ENCODE measurements at regions not wholly inside any gene's neighbourhood (a gene's known extent, or its start where the extent isn't known, plus 50 kb on each side); places are given as distances from the start of the nearest gene placed in this dataset.
"Not testable (repeated sequence)": the region's sequence is repeated elsewhere in the genome, so short reads cannot be mapped to it uniquely, and the experiment has no call there.

GRCh38 chr6:151690768-151691562, 116.5 kb upstream of the ESR1 start:
- H3K4me3 ChIP-seq = peak overlapping the region; percentile 51
- TF ChIP-seq CTCF (IDR thresholded peaks at IDR 0.05) = no peak
- no peak for DNase-seq (ENCODE audit: low spot score)
- peak overlapping the region; percentile 76 to 78 for H3K27ac ChIP-seq

GRCh38 chr6:151692216-151692615, 115.3 kb upstream of the ESR1 start:
- peak overlapping the region; percentile 51 for H3K4me3 ChIP-seq
- DNase-seq (ENCODE audit: low spot score) = no peak
- TF ChIP-seq CTCF (IDR thresholded peaks at IDR 0.05) = no peak
- peak overlapping the region in 1 of 2 donors; percentile 78 for H3K27ac ChIP-seq

- Histone ChIP-seq H3K4me3 (no peak overlapping the region), H3K27ac (no peak overlapping the region)
- no peak for TF ChIP-seq CTCF (IDR thresholded peaks at IDR 0.05)
- no peak for DNase-seq (ENCODE audit: low spot score)
Measured at GRCh38 chr6:151693366-151693765, 114.1 kb upstream of the ESR1 start.

- no peak for DNase-seq (ENCODE audit: low spot score)
- H3K27ac ChIP-seq = no peak overlapping the region
- no peak for TF ChIP-seq CTCF (IDR thresholded peaks at IDR 0.05)
- H3K4me3 ChIP-seq = no peak overlapping the region
Measured at GRCh38 chr6:151695156-151695555, 112.3 kb upstream of the ESR1 start.

- not testable (repeated sequence) for H3K4me3 ChIP-seq; DNase-seq (ENCODE audit: low spot score); H3K27ac ChIP-seq
Measured at GRCh38 chr6:151696302-151696701, 111.2 kb upstream of the ESR1 start.

- H3K27ac ChIP-seq = peak overlapping the region in 1 of 2 donors; percentile 17
Measured at GRCh38 chr6:151698931-151699700, 108.4 kb upstream of the ESR1 start.

More at GRCh38 chr6:151698931-151699700, 108.4 kb upstream of the ESR1 start:
- no peak for TF ChIP-seq CTCF (IDR thresholded peaks at IDR 0.05)
- H3K4me3 ChIP-seq = no peak overlapping the region
- no peak for DNase-seq (ENCODE audit: low spot score)

All from coronary artery (tissue), 2 donors.